RKO (cell line): ENCODE measurements at regions not wholly inside any gene's neighbourhood (a gene's known extent, or its start where the extent isn't known, plus 50 kb on each side); places are given as distances from the start of the nearest gene placed in this dataset.

Experiments used
- DNase-seq: peaks from one replicate; pipeline ENCODE4 v3.0.0-alpha.2; 2016; ENCODE audit warnings: low spot score

- DNase-seq: no peak
Measured at GRCh38 chr17:33404070-33404819, 111.2 kb upstream of the ASIC2 start.

- no peak for DNase-seq
Measured at GRCh38 chr17:33416131-33416530, 123.0 kb upstream of the ASIC2 start.

GRCh38 chr17:33421933-33422332 lies 128.8 kb upstream of the ASIC2 start:
- no peak for DNase-seq

- no peak for DNase-seq
Measured at GRCh38 chr17:33433581-33433980, 140.5 kb upstream of the ASIC2 start.

GRCh38 chr17:33434841-33435240 lies 141.7 kb upstream of the ASIC2 start:
- no peak for DNase-seq

- no peak for DNase-seq
Measured at GRCh38 chr17:33435721-33436301, 142.7 kb upstream of the ASIC2 start.

GRCh38 chr17:33436321-33436720 lies 143.2 kb upstream of the ASIC2 start:
- DNase-seq: no peak

GRCh38 chr17:33438139-33438538 lies 145.0 kb upstream of the ASIC2 start:
- DNase-seq: no peak

- DNase-seq: no peak
Measured at GRCh38 chr17:33438578-33438977, 145.5 kb upstream of the ASIC2 start.

- DNase-seq: no peak
Measured at GRCh38 chr17:33442320-33442719, 149.2 kb upstream of the ASIC2 start.

GRCh38 chr17:33444731-33445130 lies 151.6 kb upstream of the ASIC2 start:
- DNase-seq: no peak

GRCh38 chr17:33447090-33447489 lies 154.0 kb upstream of the ASIC2 start:
- DNase-seq: no peak

GRCh38 chr17:33451221-33451620 lies 158.1 kb upstream of the ASIC2 start:
- no peak for DNase-seq

- no peak for DNase-seq
Measured at GRCh38 chr17:33457477-33457876, 164.4 kb upstream of the ASIC2 start.

GRCh38 chr17:33459078-33459940 lies 166.2 kb upstream of the ASIC2 start:
- DNase-seq: no peak

GRCh38 chr17:33460781-33461450 lies 167.8 kb upstream of the ASIC2 start:
- DNase-seq: no peak

GRCh38 chr17:33463887-33464286 lies 170.8 kb upstream of the ASIC2 start:
- DNase-seq: no peak

GRCh38 chr17:33464669-33465280 lies 171.7 kb upstream of the ASIC2 start:
- DNase-seq: no peak

GRCh38 chr17:33469421-33469820 lies 176.3 kb upstream of the ASIC2 start:
- DNase-seq: no peak

GRCh38 chr17:33469911-33470310 lies 176.8 kb upstream of the ASIC2 start:
- peak; percentile 63 for DNase-seq

GRCh38 chr17:33473061-33473460 lies 180.0 kb upstream of the ASIC2 start:
- DNase-seq: no peak

GRCh38 chr17:33474789-33475188 lies 181.7 kb upstream of the ASIC2 start:
- no peak for DNase-seq
